B cell (primary cell): ENCODE measurements at regions not wholly inside any gene's neighbourhood (a gene's known extent, or its start where the extent isn't known, plus 50 kb on each side); places are given as distances from the start of the nearest gene placed in this dataset.

Experiments
- ATAC-seq: fragments of 200-7000 bp; cut with Tn5 transposase; one replicate; pipeline ENCODE4 v1.10.0; 2021; ENCODE audit warnings: low read depth, mild to moderate bottlenecking, moderate number of reproducible peaks, moderate library complexity
- CTCF ChIA-PET: fragments of 350-600 bp; sonication (Branson Sonifier 250); formaldehyde crosslinking; loops from one replicate; lab custom pipeline; 2021; ENCODE audit warnings: antibody characterized with exemption, inconsistent platforms; lab: Charles Lee
- POLR2A ChIA-PET: fragments of 350-600 bp; sonication (Branson Sonifier 250); formaldehyde crosslinking; loops from one replicate; lab custom pipeline; 2021; ENCODE audit warnings: antibody characterized with exemption; lab: Charles Lee
- DNase-seq: peaks from one replicate; pipeline ENCODE4 v3.0.0; 2013
- H2AFZ ChIP-seq: 2 replicates; pipeline ENCODE4 v1.6.1; 2012; ENCODE audit warnings: mild to moderate bottlenecking, low read depth, low read length; ENCODE audit not compliant: insufficient read depth, poor library complexity, severe bottlenecking
- H3K27ac ChIP-seq, 2 donors: 1 replicate in 1 of 2; 2 replicates in 1 of 2; pipeline ENCODE4 v1.5.1; 2012 to 2013; ENCODE audit warnings: low read length in 2 of 2, mild to moderate bottlenecking in 2 of 2, moderate library complexity in 1 of 2
- H3K27me3 ChIP-seq, 4 experiments: fragments of 200-600 bp in 1 of 4; sonication (generic) in 1 of 4; replicated peaks in 1 of 4; 1 replicate in 2 of 4; 2 replicates in 2 of 4; pipeline versions ENCODE4 v1.6.1 to v1.7.0; 2013 to 2016; ENCODE audit warnings: low read length in 3 of 4, mild to moderate bottlenecking in 2 of 4, mixed read lengths in 1 of 4, moderate library complexity in 1 of 4; ENCODE audit not compliant: insufficient read depth in 4 of 4, control insufficient read depth in 3 of 4; ENCODE audit errors: control extremely low read depth in 1 of 4
- H3K36me3 ChIP-seq, 2 experiments: replicated peaks in 1 of 2; 1 replicate in 1 of 2; 2 replicates in 1 of 2; pipeline versions ENCODE4 v1.6.1 to v1.7.1; 2013; ENCODE audit warnings: low read length in 1 of 2; ENCODE audit not compliant: insufficient read depth in 2 of 2, control insufficient read depth in 1 of 2; ENCODE audit errors: control extremely low read depth in 1 of 2, extremely low read depth in 1 of 2
- H3K4me1 ChIP-seq, 2 donors: fragments of 200-600 bp in 1 of 2; sonication (generic) in 1 of 2; 1 replicate in 1 of 2; 2 replicates in 1 of 2; pipeline versions ENCODE4 v1.5.1 to v1.6.1; 2013 to 2017; ENCODE audit warnings: low read length in 2 of 2; ENCODE audit not compliant: control insufficient read depth in 2 of 2, insufficient read depth in 2 of 2
- H3K4me2 ChIP-seq: replicated peaks from 2 replicates; pipeline ENCODE3; 2012; ENCODE audit warnings: mild to moderate bottlenecking, low read depth, low read length; ENCODE audit not compliant: poor library complexity, severe bottlenecking
- H3K4me3 ChIP-seq, 5 experiments: fragments of 200-600 bp in 1 of 5; sonication (generic) in 1 of 5; 1 replicate in 3 of 5; 2 replicates in 2 of 5; pipeline versions ENCODE4 v1.5.1 to v1.7.0; 2011 to 2016; ENCODE audit warnings: low read length in 4 of 5, mild to moderate bottlenecking in 4 of 5, low read depth in 2 of 5, control low read depth in 1 of 5, moderate library complexity in 1 of 5; ENCODE audit not compliant: insufficient read depth in 1 of 5; ENCODE audit errors: control extremely low read depth in 1 of 5, extremely low read depth in 1 of 5
- H3K79me2 ChIP-seq: fragments of 200-600 bp; sonication (generic); one replicate; pipeline ENCODE4 v1.6.0; 2016; ENCODE audit warnings: low read length; ENCODE audit not compliant: control insufficient read depth, insufficient read depth
- H3K9ac ChIP-seq: fragments of 200-600 bp; sonication (generic); 2 replicates; pipeline ENCODE4 v1.6.1; 2017; ENCODE audit warnings: mild to moderate bottlenecking, low read length, moderate library complexity
- H3K9me3 ChIP-seq, 3 donors: one replicate each; pipeline versions ENCODE4 v1.6.1 to v1.7.1; 2013; ENCODE audit warnings: low read length in 2 of 3; ENCODE audit not compliant: control insufficient read depth in 2 of 3, insufficient read depth in 1 of 3; ENCODE audit errors: control extremely low read depth in 1 of 3
- H4K20me1 ChIP-seq: 2 replicates; pipeline ENCODE4 v1.6.0; 2012; ENCODE audit warnings: mild to moderate bottlenecking, low read length; ENCODE audit not compliant: insufficient read depth, control insufficient read depth, poor library complexity, severe bottlenecking
- H3K27ac Mint-ChIP-seq: one replicate; pipeline ENCODE4 v1.8.0; 2021; ENCODE audit warnings: mixed read lengths
- H3K27me3 Mint-ChIP-seq: one replicate; pipeline ENCODE4 v1.8.0; 2021; ENCODE audit warnings: mixed read lengths
- H3K4me1 Mint-ChIP-seq: one replicate; pipeline ENCODE4 v1.8.0; 2021; ENCODE audit warnings: mixed read lengths
- H3K4me3 Mint-ChIP-seq: one replicate; pipeline ENCODE4 v1.8.0; 2021; ENCODE audit warnings: mixed read lengths
- H3K9me3 Mint-ChIP-seq: one replicate; pipeline ENCODE4 v1.8.0; 2022; ENCODE audit warnings: mixed read lengths; ENCODE audit not compliant: insufficient read depth
- EZH2 ChIP-seq: IDR thresholded peaks from 2 replicates; pipeline ENCODE4 v1.6.1; 2012; ENCODE audit warnings: borderline replicate concordance, low read depth, mild to moderate bottlenecking, moderate library complexity, low read length; ENCODE audit not compliant: insufficient read depth, poor library complexity, severe bottlenecking
- WGBS: methylation state at CpG from one replicate; pipeline ENCODE4 v1.1.5; 2013; ENCODE audit warnings: missing lambda C conversion rate; ENCODE audit not compliant: insufficient coverage; 5-methylcytosine and 5-hydroxymethylcytosine counted together
- intact Hi-C: fragments of 100-400 bp; cut with micrococcal nuclease; formaldehyde crosslinking; loops from one replicate; pipeline ENCODE4 v1.10.0; 2022
- TF ChIP-seq, protein P1 (sequence below): fragments of 200-600 bp; IDR thresholded peaks from one replicate; pipeline ENCODE4 v1.8.0; 2022; ENCODE audit warnings: antibody characterized with exemption, mild to moderate bottlenecking

- H3K4me2 ChIP-seq, result no peak overlapping the region
- no peak overlapping the region for H3K4me3 Mint-ChIP-seq
- H3K27me3 Mint-ChIP-seq, result peaks cover 3% of the 10 kb centered on the region
- H3K36me3 ChIP-seq, result no peaks in the 10 kb centered on the region
- ChIA-PET CTCF (interaction anchor here (1.4 to 1.9 kb wide), 2 partner anchors 16 to 24 kb away, joined by 3 to 4 read pairs; no protein-coding TSS in a partner anchor), POLR2A (no interaction called here)
- H3K79me2 ChIP-seq, result no peaks in the 10 kb centered on the region
- H3K4me3 ChIP-seq, result no peak overlapping the region
- ATAC-seq (no peak), DNase-seq (no peak)
- H3K4me1 Mint-ChIP-seq, result peaks cover 10% of the 10 kb centered on the region
- no peak overlapping the region for H2AFZ ChIP-seq
- peaks cover 11 to 14% of the 10 kb centered on the region in 2 donors for H3K4me1 ChIP-seq
- no peaks in the 10 kb centered on the region for H3K27me3 ChIP-seq
- intact Hi-C loops, result no loop called here
- H3K9me3 Mint-ChIP-seq, result no peaks in the 10 kb centered on the region
- no peaks in the 10 kb centered on the region for H4K20me1 ChIP-seq
- H3K9ac ChIP-seq, result no peak overlapping the region
- no CpG with 5 or more reads among the region's 2 CpGs for WGBS
- no peaks in the 10 kb centered on the region for H3K9me3 ChIP-seq
- no peak overlapping the region for H3K27ac ChIP-seq
- H3K27ac Mint-ChIP-seq, result no peak overlapping the region
- no peak for TF ChIP-seq EZH2
- TF ChIP-seq, protein P1, sequence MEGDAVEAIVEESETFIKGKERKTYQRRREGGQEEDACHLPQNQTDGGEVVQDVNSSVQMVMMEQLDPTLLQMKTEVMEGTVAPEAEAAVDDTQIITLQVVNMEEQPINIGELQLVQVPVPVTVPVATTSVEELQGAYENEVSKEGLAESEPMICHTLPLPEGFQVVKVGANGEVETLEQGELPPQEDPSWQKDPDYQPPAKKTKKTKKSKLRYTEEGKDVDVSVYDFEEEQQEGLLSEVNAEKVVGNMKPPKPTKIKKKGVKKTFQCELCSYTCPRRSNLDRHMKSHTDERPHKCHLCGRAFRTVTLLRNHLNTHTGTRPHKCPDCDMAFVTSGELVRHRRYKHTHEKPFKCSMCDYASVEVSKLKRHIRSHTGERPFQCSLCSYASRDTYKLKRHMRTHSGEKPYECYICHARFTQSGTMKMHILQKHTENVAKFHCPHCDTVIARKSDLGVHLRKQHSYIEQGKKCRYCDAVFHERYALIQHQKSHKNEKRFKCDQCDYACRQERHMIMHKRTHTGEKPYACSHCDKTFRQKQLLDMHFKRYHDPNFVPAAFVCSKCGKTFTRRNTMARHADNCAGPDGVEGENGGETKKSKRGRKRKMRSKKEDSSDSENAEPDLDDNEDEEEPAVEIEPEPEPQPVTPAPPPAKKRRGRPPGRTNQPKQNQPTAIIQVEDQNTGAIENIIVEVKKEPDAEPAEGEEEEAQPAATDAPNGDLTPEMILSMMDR, result no peak
Measured at GRCh38 chr11:36722421-36722820, 124.4 kb upstream of the RAG2 start.

DNA sequence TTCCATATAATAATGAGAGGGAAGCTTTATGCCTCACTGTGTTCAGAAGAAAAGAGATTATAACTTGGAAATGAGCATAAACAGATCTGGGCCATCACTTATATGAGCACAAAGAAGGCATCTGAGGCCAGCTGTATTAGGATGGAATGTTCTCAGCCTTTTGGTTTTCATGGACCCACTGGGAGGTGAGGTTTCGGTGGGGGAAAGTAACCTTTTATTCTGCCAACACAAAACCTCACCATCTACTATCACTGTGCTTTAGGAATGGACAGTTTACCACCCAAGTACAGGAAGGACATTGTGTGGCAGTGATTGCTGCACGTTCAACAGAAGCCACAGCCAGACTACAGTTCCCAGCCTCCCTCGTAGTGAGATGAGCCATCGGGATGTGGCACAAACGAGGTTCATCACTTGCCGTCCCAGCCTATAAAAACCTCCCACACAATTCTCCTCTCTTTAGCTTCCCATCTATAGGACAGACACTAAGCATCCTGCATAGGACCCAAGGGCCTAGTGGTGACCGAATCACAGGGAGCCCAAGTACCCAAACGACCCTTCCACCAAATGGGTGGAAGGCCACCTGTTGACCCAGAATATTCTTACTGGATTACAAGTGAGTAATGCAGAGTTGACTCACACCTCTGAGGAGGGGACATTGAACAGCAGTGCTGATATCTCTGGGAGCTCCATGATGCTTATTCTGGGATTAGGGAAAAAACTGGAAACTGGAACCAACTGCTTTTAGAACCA, 121.5 kb upstream of the RAG2 start:
- TF ChIP-seq, protein P1, result no peak
- no peak for TF ChIP-seq EZH2
- Histone ChIP-seq H3K4me3 (no peak overlapping the region), H3K27me3 (no peaks in the 10 kb centered on the region), H3K36me3 (no peaks in the 10 kb centered on the region), H3K79me2 (no peaks in the 10 kb centered on the region), H2AFZ (no peak overlapping the region), H3K9me3 (no peaks in the 10 kb centered on the region), H3K4me1 (peaks cover 3 to 4% of the 10 kb centered on the region in 2 donors), H3K27ac (no peak overlapping the region), H3K9ac (no peak overlapping the region), H4K20me1 (no peaks in the 10 kb centered on the region), H3K4me2 (no peak overlapping the region)
- intact Hi-C loops, result no loop called here
- DNase-seq (no peak), ATAC-seq (no peak)
- Mint-ChIP-seq H3K27me3 (peaks cover 3% of the 10 kb centered on the region), H3K9me3 (no peaks in the 10 kb centered on the region), H3K4me1 (peaks cover 2% of the 10 kb centered on the region), H3K4me3 (no peak overlapping the region), H3K27ac (no peak overlapping the region)
- 91% methylated on average over 6 of the region's 8 CpGs for WGBS
- CTCF ChIA-PET, result interaction anchor here (1.3 to 1.6 kb wide), 2 partner anchors 17 to 27 kb away, joined by 3 to 6 read pairs; no protein-coding TSS in a partner anchor
- POLR2A ChIA-PET, result no interaction called here
